H1 (cell line): ENCODE measurements at regions not wholly inside any gene's neighbourhood (a gene's known extent, or its start where the extent isn't known, plus 50 kb on each side); places are given as distances from the start of the nearest gene placed in this dataset.
A peak's percentile ranks its signal among the peaks of the same experiment; 100 is the strongest.

ENCODE experiments used
- CTCF ChIA-PET: fragments of 300-600 bp; sonication (Branson Sonifier 250); formaldehyde crosslinking; loops from one replicate; lab custom pipeline; 2021; ENCODE audit not compliant: partially characterized antibody; lab: Charles Lee
- POLR2A ChIA-PET: fragments of 300-600 bp; sonication (Branson Sonifier 250); formaldehyde crosslinking; loops from one replicate; lab custom pipeline; 2021; ENCODE audit warnings: inconsistent platforms; ENCODE audit not compliant: partially characterized antibody; lab: Charles Lee
- DNase-seq, 2 experiments: peaks; one replicate each; pipeline versions ENCODE4 v3.0.0 to v3.0.0-alpha.2; 2010 to 2022; ENCODE audit warnings: low spot score in 2 of 2, low read depth in 1 of 2, mixed read lengths in 1 of 2
- FAIRE-seq: peaks from 2 replicates; lab custom pipeline; 2011; peaks lifted over from hg19 to GRCh38; lab: Jason Lieb, UNC
- H2AFZ ChIP-seq: 2 replicates; pipeline ENCODE4 v1.8.1; 2012; ENCODE audit warnings: low read length, inconsistent platforms
- H2AK5ac ChIP-seq: 2 replicates; pipeline ENCODE4 v1.6.1; 2013; ENCODE audit warnings: low read depth, low read length
- H2BK120ac ChIP-seq: replicated peaks from 2 replicates; pipeline ENCODE3; 2013; ENCODE audit warnings: low read depth, low read length, inconsistent platforms
- H2BK12ac ChIP-seq: 2 replicates; pipeline ENCODE4 v1.6.1; 2013; ENCODE audit warnings: low read depth, low read length
- H2BK15ac ChIP-seq: 2 replicates; pipeline ENCODE4 v1.6.1; 2013; ENCODE audit warnings: low read length
- H2BK20ac ChIP-seq: 2 replicates; pipeline ENCODE4 v1.6.1; 2013; ENCODE audit warnings: low read length
- H2BK5ac ChIP-seq: 2 replicates; pipeline ENCODE4 v1.6.1; 2013; ENCODE audit warnings: low read depth, low read length
- H3K14ac ChIP-seq: 2 replicates; pipeline ENCODE4 v1.6.1; 2013; ENCODE audit warnings: inconsistent platforms; ENCODE audit not compliant: insufficient read length
- H3K18ac ChIP-seq: 2 replicates; pipeline ENCODE4 v1.6.1; 2013; ENCODE audit warnings: low read length; ENCODE audit errors: extremely low read depth
- H3K23ac ChIP-seq: 2 replicates; pipeline ENCODE4 v1.6.1; 2013; ENCODE audit warnings: inconsistent platforms; ENCODE audit not compliant: insufficient read length
- H3K23me2 ChIP-seq: 2 replicates; pipeline ENCODE4 v1.6.1; 2013; ENCODE audit warnings: low read depth, low read length
- H3K27ac ChIP-seq: 2 replicates; pipeline ENCODE4 v1.6.1; 2011; ENCODE audit warnings: low read depth, low read length, inconsistent platforms
- H3K27me3 ChIP-seq, 4 experiments: replicated peaks in 1 of 4; 1 replicate in 1 of 4; 2 replicates in 3 of 4; pipeline versions ENCODE4 v1.6.1 to v1.8.1; 2011 to 2013; ENCODE audit warnings: low read length in 3 of 4, mild to moderate bottlenecking in 3 of 4, inconsistent platforms in 2 of 4, mixed read lengths in 2 of 4, moderate library complexity in 1 of 4; ENCODE audit not compliant: control insufficient read depth in 3 of 4, insufficient read depth in 3 of 4; ENCODE audit errors: extremely low read depth in 1 of 4
- H3K36me3 ChIP-seq, 4 experiments: 2 replicates each; pipeline versions ENCODE4 v1.6.1 to v1.8.1; 2011 to 2013; ENCODE audit warnings: mild to moderate bottlenecking in 4 of 4, low read length in 3 of 4, moderate library complexity in 2 of 4, control low read depth in 1 of 4, inconsistent platforms in 1 of 4; ENCODE audit not compliant: insufficient read depth in 4 of 4, control insufficient read depth in 2 of 4
- H3K4ac ChIP-seq: replicated peaks from 2 replicates; pipeline ENCODE3; 2013; ENCODE audit warnings: low read length, low read depth, mixed read lengths, inconsistent platforms; ENCODE audit not compliant: insufficient read length
- H3K4me1 ChIP-seq, 4 experiments: replicated peaks in 1 of 4; 1 replicate in 1 of 4; 2 replicates in 3 of 4; pipeline versions ENCODE4 v1.6.1 to v1.8.1; 2011 to 2013; ENCODE audit warnings: low read length in 3 of 4, inconsistent platforms in 2 of 4, mixed read lengths in 1 of 4; ENCODE audit not compliant: insufficient read depth in 4 of 4, control insufficient read depth in 3 of 4
- H3K4me2 ChIP-seq, 2 experiments: 2 replicates each; pipeline versions ENCODE4 v1.6.1 to v1.8.1; 2011 to 2013; ENCODE audit warnings: low read depth in 2 of 2, low read length in 2 of 2, control low read depth in 1 of 2, inconsistent platforms in 1 of 2, mild to moderate bottlenecking in 1 of 2; ENCODE audit not compliant: insufficient read depth in 1 of 2
- H3K4me3 ChIP-seq, 4 experiments: fragments of 200-600, 300-600 bp in 1 of 4; sonication (generic), shearing (Covaris generic), sonication (Bioruptor Twin) in 1 of 4; 2 replicates each; pipeline versions ENCODE4 v1.5.1 to v1.8.1; 2011 to 2016; ENCODE audit warnings: low read length in 4 of 4, low read depth in 3 of 4, control low read depth in 2 of 4, inconsistent platforms in 2 of 4, mild to moderate bottlenecking in 2 of 4, mixed read lengths in 1 of 4, moderate library complexity in 1 of 4; ENCODE audit not compliant: insufficient read depth in 2 of 4; ENCODE audit errors: extremely low read depth in 1 of 4
- H3K56ac ChIP-seq: replicated peaks from 2 replicates; pipeline ENCODE3; 2013; ENCODE audit warnings: low read depth, mild to moderate bottlenecking, mixed read lengths, low read length, inconsistent platforms; ENCODE audit not compliant: insufficient read length
- H3K79me1 ChIP-seq: 2 replicates; pipeline ENCODE4 v1.6.1; 2013; ENCODE audit warnings: low read depth, low read length, control low read depth
- H3K79me2 ChIP-seq, 2 experiments: 2 replicates each; pipeline versions ENCODE4 v1.6.1 to v1.8.1; 2012 to 2013; ENCODE audit warnings: low read length in 2 of 2, mild to moderate bottlenecking in 2 of 2, inconsistent platforms in 1 of 2; ENCODE audit not compliant: insufficient read depth in 2 of 2, control insufficient read depth in 1 of 2
- H3K9ac ChIP-seq, 4 experiments: replicated peaks in 1 of 4; 1 replicate in 1 of 4; 2 replicates in 3 of 4; pipeline versions ENCODE4 v1.6.1 to v1.8.1; 2011 to 2013; ENCODE audit warnings: low read depth in 3 of 4, low read length in 3 of 4, control low read depth in 2 of 4, mild to moderate bottlenecking in 2 of 4, moderate library complexity in 2 of 4, inconsistent platforms in 1 of 4; ENCODE audit errors: extremely low read depth in 1 of 4
- H3K9me3 ChIP-seq, 2 experiments: 2 replicates each; pipeline versions ENCODE4 v1.6.1 to v1.8.1; 2012 to 2013; ENCODE audit warnings: mild to moderate bottlenecking in 2 of 2, moderate library complexity in 2 of 2, control low read depth in 1 of 2, inconsistent platforms in 1 of 2, low read depth in 1 of 2, low read length in 1 of 2, mixed read lengths in 1 of 2; ENCODE audit not compliant: insufficient read depth in 2 of 2
- H4K20me1 ChIP-seq, 2 experiments: replicated peaks in 1 of 2; 2 replicates each; pipeline versions ENCODE3 to v1.8.1; 2011 to 2013; ENCODE audit warnings: inconsistent platforms in 2 of 2, low read length in 2 of 2, mild to moderate bottlenecking in 1 of 2; ENCODE audit not compliant: insufficient read depth in 2 of 2, control insufficient read depth in 1 of 2
- H4K5ac ChIP-seq: 2 replicates; pipeline ENCODE4 v1.6.1; 2013; ENCODE audit warnings: low read length, low read depth, mixed read lengths, inconsistent platforms; ENCODE audit not compliant: insufficient read length
- H4K8ac ChIP-seq: 2 replicates; pipeline ENCODE4 v1.8.0; 2013; ENCODE audit warnings: mild to moderate bottlenecking, moderate library complexity, low read length, inconsistent platforms; ENCODE audit not compliant: insufficient read depth; ENCODE audit errors: extremely low read depth
- H4K91ac ChIP-seq: replicated peaks from 2 replicates; pipeline ENCODE3; 2013; ENCODE audit warnings: low read length, mixed read lengths, inconsistent platforms; ENCODE audit not compliant: insufficient read length
- KDM1A ChIP-seq: fragments of 200-600, 300-600 bp; sonication (generic); IDR thresholded peaks from 2 replicates; pipeline ENCODE4 v1.7.1; 2016; ENCODE audit warnings: mild to moderate bottlenecking, low read length, borderline replicate concordance
- POU5F1 ChIP-seq: IDR thresholded peaks from 2 replicates; pipeline ENCODE4 v1.6.1; 2011; ENCODE audit warnings: low read depth, mild to moderate bottlenecking, low read length, moderate library complexity
- WGBS, 2 experiments: shearing (Covaris generic) in 1 of 2; methylation state at CpG; one replicate each; pipeline versions ENCODE4 v1.1.6 to v1.1.7; 2013 to 2015; ENCODE audit warnings: low lambda C conversion rate in 2 of 2, mixed read lengths in 2 of 2, inconsistent platforms in 1 of 2, low coverage in 1 of 2, missing lambda C conversion rate in 1 of 2; ENCODE audit not compliant: insufficient replicate concordance in 2 of 2, insufficient coverage in 1 of 2, insufficient read length in 1 of 2; ENCODE audit errors: extremely low coverage in 1 of 2, missing lambda C conversion rate in 1 of 2; 5-methylcytosine and 5-hydroxymethylcytosine counted together

DNA sequence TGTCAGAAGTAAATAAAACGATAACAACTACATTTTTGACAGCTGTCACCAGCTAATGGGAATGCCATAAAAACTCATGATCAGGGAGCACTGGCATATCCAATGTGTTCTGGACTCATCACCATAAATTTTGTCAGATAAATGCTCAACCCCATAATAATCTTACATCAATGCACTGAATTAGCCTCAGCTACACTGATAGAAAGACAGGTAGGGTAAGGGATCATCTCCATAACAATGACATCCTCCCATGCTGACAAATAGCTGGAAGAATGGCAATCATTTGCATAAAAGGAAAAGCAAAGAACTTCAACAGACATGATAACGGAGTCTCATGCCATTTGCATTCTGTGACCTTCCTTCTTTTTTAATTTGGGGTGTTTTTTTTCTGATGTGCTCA is 352.8 kb upstream of the PFKP start:
- FAIRE-seq, result peak; percentile 70
- POLR2A ChIA-PET, result no interaction called here

More for the DNA sequence above, 352.8 kb upstream of the PFKP start:
- Histone ChIP-seq H3K23me2 (no peaks in the 10 kb centered on the region), H2AFZ (no peak overlapping the region), H4K91ac (no peak overlapping the region), H3K4me3 (peak overlapping the region in 1 of 4 experiments; percentile 2; a peak in 1 of 8 replicates), H3K18ac (no peak overlapping the region), H3K4ac (no peak overlapping the region), H4K20me1 (no peaks in the 10 kb centered on the region), H3K79me1 (no peaks in the 10 kb centered on the region), H3K27ac (no peak overlapping the region), H2AK5ac (no peak overlapping the region), H2BK5ac (no peak overlapping the region), H2BK20ac (no peak overlapping the region), H2BK12ac (no peak overlapping the region), H3K23ac (no peak overlapping the region), H2BK15ac (no peak overlapping the region), H4K8ac (no peak overlapping the region), H3K9me3 (peaks cover 11 to 14% of the 10 kb centered on the region in 2 experiments), H3K27me3 (no peaks in the 10 kb centered on the region), H3K4me2 (peak overlapping the region; percentile 50 to 61), H3K9ac (no peak overlapping the region), H2BK120ac (no peak overlapping the region), H4K5ac (no peak overlapping the region), H3K79me2 (no peaks in the 10 kb centered on the region), H3K14ac (no peak overlapping the region), H3K56ac (no peak overlapping the region), H3K4me1 (peaks cover 0 to 5% (median 2%) of the 10 kb centered on the region in 4 experiments; a peak in 3 of 7 replicates), H3K36me3 (no peaks in the 10 kb centered on the region; a peak in 1 of 8 replicates)
- TF ChIP-seq POU5F1 (peak; percentile 57; the same call in 1 of the 2 replicates), KDM1A (no peak)
- CTCF ChIA-PET, result interaction anchor here (0.7 to 1.5 kb wide), 6 partner anchors 8 to 331 kb away, joined by 3 to 5 read pairs (median 3); no protein-coding TSS in a partner anchor
- WGBS, 2 experiments, result 37% methylated on average over 2 of the region's 2 CpGs; no CpG with 5 or more reads in 1 of the 2 experiments
- DNase-seq, result no peak
